ENCODE measurements at regions not wholly inside any gene's neighbourhood (a gene's known extent, or its start where the extent isn't known, plus 50 kb on each side); places are given as distances from the start of the nearest gene placed in this dataset.
"Not testable (repeated sequence)": the region's sequence is repeated elsewhere in the genome, so short reads cannot be mapped to it uniquely, and the experiment has no call there.

DNA sequence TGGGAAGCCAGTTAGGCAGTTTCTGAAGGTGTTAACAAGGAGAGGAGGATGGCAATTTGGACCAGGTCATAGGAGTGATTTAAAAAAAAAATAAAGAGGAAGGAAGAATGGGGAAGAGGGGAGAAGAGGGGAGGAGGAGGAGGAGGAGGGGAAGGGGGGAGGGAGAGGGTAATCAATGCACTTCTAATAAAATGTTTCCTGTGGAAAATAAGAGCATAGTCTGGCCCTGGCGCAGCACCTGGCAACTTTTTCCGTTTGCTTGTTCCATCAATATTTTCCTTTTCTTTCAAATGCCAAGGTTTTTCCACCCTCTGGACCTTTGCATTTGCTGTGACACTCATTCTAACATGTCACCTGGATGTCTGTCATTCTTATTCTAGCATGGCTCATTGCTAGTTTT lies 308.2 kb downstream of the PPP1R3A start:
- no peak overlapping the region for H3K4me3 ChIP-seq
- 27% methylated on average over 2 of the region's 2 CpGs for WGBS
- no peaks in the 10 kb centered on the region for H3K27me3 ChIP-seq
- H3K36me3 ChIP-seq: no peaks in the 10 kb centered on the region
- H3K9me3 ChIP-seq: no peaks in the 10 kb centered on the region
- TF ChIP-seq, protein P1, sequence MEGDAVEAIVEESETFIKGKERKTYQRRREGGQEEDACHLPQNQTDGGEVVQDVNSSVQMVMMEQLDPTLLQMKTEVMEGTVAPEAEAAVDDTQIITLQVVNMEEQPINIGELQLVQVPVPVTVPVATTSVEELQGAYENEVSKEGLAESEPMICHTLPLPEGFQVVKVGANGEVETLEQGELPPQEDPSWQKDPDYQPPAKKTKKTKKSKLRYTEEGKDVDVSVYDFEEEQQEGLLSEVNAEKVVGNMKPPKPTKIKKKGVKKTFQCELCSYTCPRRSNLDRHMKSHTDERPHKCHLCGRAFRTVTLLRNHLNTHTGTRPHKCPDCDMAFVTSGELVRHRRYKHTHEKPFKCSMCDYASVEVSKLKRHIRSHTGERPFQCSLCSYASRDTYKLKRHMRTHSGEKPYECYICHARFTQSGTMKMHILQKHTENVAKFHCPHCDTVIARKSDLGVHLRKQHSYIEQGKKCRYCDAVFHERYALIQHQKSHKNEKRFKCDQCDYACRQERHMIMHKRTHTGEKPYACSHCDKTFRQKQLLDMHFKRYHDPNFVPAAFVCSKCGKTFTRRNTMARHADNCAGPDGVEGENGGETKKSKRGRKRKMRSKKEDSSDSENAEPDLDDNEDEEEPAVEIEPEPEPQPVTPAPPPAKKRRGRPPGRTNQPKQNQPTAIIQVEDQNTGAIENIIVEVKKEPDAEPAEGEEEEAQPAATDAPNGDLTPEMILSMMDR (IDR thresholded peaks at IDR 0.05): no peak
- no peak for TF ChIP-seq POLR2A (IDR thresholded peaks at IDR 0.05; ENCODE audit: low read depth)
- no peak overlapping the region for H3K27ac ChIP-seq (replicated peaks in 1 of 4)
- peaks cover 0 to 3% (median 0%) of the 10 kb centered on the region in 4 donors for H3K4me1 ChIP-seq
- DNase-seq (ENCODE audit: extremely low spot score): no peak
- intact Hi-C loops (cut with DNase I): no loop called here

DNA sequence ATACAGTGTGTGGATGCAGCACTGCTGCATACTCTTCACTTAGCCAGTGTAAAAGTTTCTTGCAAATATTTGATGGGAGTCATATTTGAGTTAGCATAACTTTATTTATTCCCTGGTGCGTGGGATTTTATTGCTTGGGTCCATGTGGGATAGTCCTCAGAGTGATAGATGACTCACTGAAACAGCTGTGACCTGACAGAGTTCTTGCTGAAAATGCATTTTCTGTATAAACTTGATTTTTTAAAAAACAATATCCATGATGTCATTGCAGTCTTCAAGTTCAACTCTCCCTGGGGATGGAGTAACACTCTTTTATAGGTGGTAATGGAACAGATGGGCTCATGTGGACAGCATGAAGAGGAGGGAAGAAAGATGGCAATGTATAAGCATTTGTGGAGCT lies 310.0 kb downstream of the PPP1R3A start:
- 65% methylated on average over 1 of the region's 1 CpG for WGBS
- intact Hi-C loops (cut with DNase I): no loop called here
- H3K4me1 ChIP-seq: peaks cover 0 to 3% (median 0%) of the 10 kb centered on the region in 4 donors

DNA sequence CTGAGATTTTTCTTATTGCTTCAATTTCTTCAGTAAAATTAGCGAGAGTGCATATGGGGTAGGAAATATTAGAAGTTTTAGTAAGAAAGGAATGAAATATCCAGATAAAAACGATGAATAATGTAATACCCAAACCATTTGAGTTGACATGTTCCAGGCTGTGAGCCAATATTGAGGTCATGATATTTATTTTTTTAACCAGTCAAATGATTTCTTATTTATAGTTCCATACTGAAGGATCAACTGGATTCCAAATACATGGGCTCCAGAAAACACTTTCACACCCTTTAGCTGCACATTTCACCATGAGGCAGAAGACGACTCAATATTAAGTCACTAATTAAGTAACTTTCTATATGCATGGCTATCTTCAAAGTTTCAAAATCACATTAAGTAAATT lies 312.5 kb downstream of the PPP1R3A start:
- intact Hi-C loops (cut with DNase I): no loop called here
- Histone ChIP-seq H3K27me3 (no peaks in the 10 kb centered on the region), H3K27ac (replicated peaks in 1 of 4) (no peak overlapping the region), H3K9me3 (no peaks in the 10 kb centered on the region), H3K36me3 (no peaks in the 10 kb centered on the region), H3K4me1 (peaks cover 0 to 3% (median 0%) of the 10 kb centered on the region in 4 donors), H3K4me3 (no peak overlapping the region)
- no peak for DNase-seq (ENCODE audit: extremely low spot score)
- TF ChIP-seq EP300 (IDR thresholded peaks at IDR 0.05) (no peak), POLR2A (IDR thresholded peaks at IDR 0.05; ENCODE audit: low read depth) (no peak), POLR2AphosphoS5 (IDR thresholded peaks at IDR 0.05) (no peak)
- TF ChIP-seq, protein P1 (IDR thresholded peaks at IDR 0.05): no peak
- 49% methylated on average over 3 of the region's 3 CpGs for WGBS

More for the DNA sequence above, 310.0 kb downstream of the PPP1R3A start:
- Histone ChIP-seq H3K27ac (replicated peaks in 1 of 4) (no peak overlapping the region), H3K36me3 (no peaks in the 10 kb centered on the region), H3K4me3 (no peak overlapping the region), H3K9me3 (no peaks in the 10 kb centered on the region), H3K27me3 (no peaks in the 10 kb centered on the region)
- no peak for TF ChIP-seq POLR2AphosphoS5 (IDR thresholded peaks at IDR 0.05)
- TF ChIP-seq POLR2A (IDR thresholded peaks at IDR 0.05; ENCODE audit: low read depth): no peak
- TF ChIP-seq, protein P1 (IDR thresholded peaks at IDR 0.05): no peak
- TF ChIP-seq EP300 (IDR thresholded peaks at IDR 0.05): no peak
- DNase-seq (ENCODE audit: extremely low spot score): no peak

DNA sequence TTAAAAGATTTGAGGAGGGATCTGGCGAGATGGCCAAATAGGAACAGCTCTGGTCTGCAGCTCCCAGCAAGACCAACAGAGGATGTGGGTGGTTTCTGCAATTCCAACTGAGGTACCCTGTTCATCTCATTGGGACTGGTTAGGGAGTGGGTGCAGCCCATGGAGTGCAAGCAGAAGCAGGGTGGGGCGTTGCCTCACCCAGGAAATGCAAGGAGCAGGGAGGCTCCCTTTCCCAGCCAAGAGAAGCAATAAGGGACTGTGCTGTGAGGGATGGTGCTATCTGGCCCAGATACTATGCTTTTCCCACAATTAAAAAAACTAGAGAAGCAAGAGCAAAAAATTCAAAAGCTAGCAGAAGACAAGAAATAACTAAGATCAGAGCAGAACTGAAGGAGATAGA lies 318.4 kb downstream of the PPP1R3A start:
- not testable (repeated sequence) for H3K27ac ChIP-seq (replicated peaks in 1 of 4)

DNA sequence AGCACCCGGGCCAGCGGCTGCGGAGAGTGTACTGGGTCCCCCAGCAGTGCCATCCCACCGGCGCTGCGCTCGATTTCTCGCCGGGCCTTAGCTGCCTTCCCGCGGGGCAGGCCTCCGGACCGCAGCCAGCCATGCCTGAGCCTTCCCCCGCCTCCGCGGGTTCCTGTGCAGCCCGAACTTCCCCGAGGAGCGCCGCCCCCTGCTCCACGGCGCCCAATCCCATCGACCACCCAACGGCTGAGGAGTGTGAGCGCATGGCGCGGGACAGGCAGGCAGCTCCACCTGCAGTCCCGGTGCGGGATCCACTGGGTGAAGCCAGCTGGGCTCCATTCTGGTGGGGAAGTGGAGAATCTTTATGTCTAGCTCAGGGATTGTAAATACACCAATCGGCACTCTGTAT lies 325.4 kb downstream of the PPP1R3A start:
- H3K36me3 ChIP-seq; H3K4me3 ChIP-seq; intact Hi-C loops (cut with DNase I); H3K27ac ChIP-seq (replicated peaks in 1 of 4); H3K9me3 ChIP-seq; H3K4me1 ChIP-seq; H3K27me3 ChIP-seq; DNase-seq (ENCODE audit: extremely low spot score): not testable (repeated sequence)
- 98% methylated on average over 8 of the region's 30 CpGs for WGBS

More for the DNA sequence above, 318.4 kb downstream of the PPP1R3A start:
- H3K27me3 ChIP-seq; intact Hi-C loops (cut with DNase I); H3K4me1 ChIP-seq; H3K36me3 ChIP-seq; DNase-seq (ENCODE audit: extremely low spot score); H3K9me3 ChIP-seq; H3K4me3 ChIP-seq: not testable (repeated sequence)
- 87% methylated on average over 2 of the region's 2 CpGs for WGBS

DNA sequence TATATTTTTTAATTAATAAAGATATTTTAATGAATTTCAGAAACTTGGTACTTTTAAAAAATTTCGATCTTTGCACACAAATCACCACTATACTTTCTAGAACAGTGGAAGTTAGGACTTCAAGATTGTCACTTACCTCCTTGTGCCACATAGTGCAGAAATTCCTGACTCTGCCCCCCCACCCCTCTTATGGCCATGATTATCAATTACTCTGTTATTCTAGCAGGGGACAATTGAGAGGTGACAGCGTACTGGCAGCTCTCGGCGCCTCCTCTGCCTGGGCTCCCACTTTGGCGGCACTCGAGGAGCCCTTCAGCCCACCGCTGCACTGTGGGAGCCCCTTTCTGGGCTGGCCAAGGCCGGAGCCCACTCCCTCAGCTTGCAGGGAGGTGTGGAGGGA lies 325.9 kb downstream of the PPP1R3A start:
- H3K4me1 ChIP-seq; H3K9me3 ChIP-seq; DNase-seq (ENCODE audit: extremely low spot score); H3K27ac ChIP-seq (replicated peaks in 1 of 4); intact Hi-C loops (cut with DNase I); H3K36me3 ChIP-seq; H3K27me3 ChIP-seq; H3K4me3 ChIP-seq: not testable (repeated sequence)
- WGBS: 91% methylated on average over 2 of the region's 8 CpGs

Measured in esophagus muscularis mucosa (tissue), 4 donors.